ENCODE measurements at regions not wholly inside any gene's neighbourhood (a gene's known extent, or its start where the extent isn't known, plus 50 kb on each side); places are given as distances from the start of the nearest gene placed in this dataset.

DNA sequence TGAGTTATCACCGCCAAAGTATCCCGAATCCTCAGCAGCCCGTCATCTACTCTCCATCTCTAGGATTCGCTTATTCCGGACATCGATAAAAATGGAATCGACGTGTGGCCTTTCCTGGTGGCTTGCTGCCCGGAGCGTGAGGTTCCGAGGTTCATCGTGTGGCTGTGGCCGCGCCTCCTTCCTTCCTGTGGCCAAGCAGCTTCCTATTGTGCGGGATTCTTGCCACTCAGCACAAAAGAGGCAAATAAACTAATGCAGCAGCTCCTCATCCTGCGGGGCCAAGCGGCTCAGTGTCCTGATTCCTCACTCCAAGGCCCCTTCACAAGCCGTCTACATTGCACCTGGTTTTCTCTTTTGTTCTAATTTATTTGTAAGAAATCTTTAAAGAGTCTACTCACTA, 800.9 kb downstream of the CDH9 start:
- no peak overlapping the region for H3T11ph ChIP-seq (ENCODE audit: low read length)
- no peak overlapping the region for H2AK5ac ChIP-seq (ENCODE audit: insufficient read length, low read length)
- H3K14ac ChIP-seq (ENCODE audit: insufficient read depth, low read length): no peak overlapping the region
- H2BK20ac ChIP-seq (ENCODE audit: low read depth, low read length, poor library complexity, severe bottlenecking): no peak overlapping the region
- H2BK5ac ChIP-seq (ENCODE audit: insufficient read length, low read length): no peak overlapping the region
- H3K79me2 ChIP-seq (ENCODE audit: insufficient read depth, low read length): no peaks in the 10 kb centered on the region
- H2BK12ac ChIP-seq (ENCODE audit: insufficient read length, low read depth, low read length): no peak overlapping the region
- H2BK120ac ChIP-seq (ENCODE audit: low read depth, low read length, poor library complexity, severe bottlenecking): no peak overlapping the region
- peaks cover 4 to 43% (median 7%) of the 10 kb centered on the region in 3 experiments; a peak in 5 of 7 replicates for H3K36me3 Mint-ChIP-seq (ENCODE audit: insufficient read depth in 1 of 3, low read depth in 3 of 3)
- H4K8ac ChIP-seq (replicated peaks; ENCODE audit: insufficient read length, low read depth, low read length): no peak overlapping the region
- no peaks in the 10 kb centered on the region for H3K79me1 ChIP-seq (ENCODE audit: insufficient read depth, low read depth, low read length, poor library complexity, severe bottlenecking)
- no peak overlapping the region for H3K56ac ChIP-seq (ENCODE audit: insufficient read length, low read depth, low read length)
- H3K4ac ChIP-seq (ENCODE audit: low read depth, low read length): no peak overlapping the region
- H3K23me2 ChIP-seq (ENCODE audit: insufficient read length, low read depth, low read length, poor library complexity, severe bottlenecking): no peaks in the 10 kb centered on the region
- peaks cover 49% of the 10 kb centered on the region for H3K27me3 Mint-ChIP-seq (ENCODE audit: low read depth)
- no peak for DNase-seq
- no peak for TF ChIP-seq CTCF (conservative IDR thresholded peaks at IDR 0.05)
- no peaks in the 10 kb centered on the region for H3K27me3 ChIP-seq (ENCODE audit: insufficient read depth, low read length)
- no peak overlapping the region for H3K4me3 Mint-ChIP-seq
- H2BK15ac ChIP-seq (ENCODE audit: low read depth, low read length): no peak overlapping the region
- H3K4me2 ChIP-seq (ENCODE audit: insufficient read depth, insufficient read length, low read length): no peak overlapping the region
- H3K9me3 Mint-ChIP-seq: peaks cover 34 to 43% of the 10 kb centered on the region in 2 experiments
- H3K4me1 Mint-ChIP-seq: peaks cover 2 to 7% of the 10 kb centered on the region in 2 experiments; a peak in 2 of 4 replicates
- H3K4me1 ChIP-seq (ENCODE audit: insufficient read depth, low read length): no peaks in the 10 kb centered on the region
- no peak overlapping the region for H4K5ac ChIP-seq (ENCODE audit: insufficient read length, low read depth, low read length)
- no peak overlapping the region for H2AFZ ChIP-seq (ENCODE audit: low read length)
- H3K23ac ChIP-seq (ENCODE audit: insufficient read length, low read depth, low read length): no peak overlapping the region
- H3K18ac ChIP-seq (ENCODE audit: insufficient read length, low read depth, low read length): no peak overlapping the region
- no CpG with 5 or more reads among the region's 18 CpGs for WGBS (ENCODE audit: extremely low coverage, insufficient read length, low lambda C conversion rate)
- no peak overlapping the region for H4K91ac ChIP-seq (ENCODE audit: insufficient read length, low read depth, low read length)
- no peaks in the 10 kb centered on the region for H4K20me1 ChIP-seq (ENCODE audit: control insufficient read depth, insufficient read depth, insufficient read length)
- H3K27ac Mint-ChIP-seq: no peak overlapping the region
- H3K9ac ChIP-seq (ENCODE audit: extremely low read depth, insufficient read length, low read length): no peak overlapping the region
- H3K9me3 ChIP-seq (ENCODE audit: control insufficient read depth, low read depth, low read length): no peaks in the 10 kb centered on the region
- H3K27ac ChIP-seq (ENCODE audit: insufficient read length, low read depth, low read length): no peak overlapping the region
